OCI-LY7 (cell line): ENCODE measurements at regions not wholly inside any gene's neighbourhood (a gene's known extent, or its start where the extent isn't known, plus 50 kb on each side); places are given as distances from the start of the nearest gene placed in this dataset.

Experiments used
- BruUV-seq: library from RNA; stranded (reverse); fragments of 400-500 nt; replicated peaks from 2 replicates; lab custom pipeline; 2021; lab: Mats Ljungman, UMichigan
- CTCF ChIA-PET: fragments of 300-600 bp; sonication (Branson Sonifier 250); formaldehyde crosslinking; loops from one replicate; lab custom pipeline; 2022; ENCODE audit warnings: antibody characterized with exemption; ENCODE audit not compliant: unreplicated experiment; lab: Charles Lee
- POLR2A ChIA-PET: fragments of 300-600 bp; sonication (Branson Sonifier 250); formaldehyde crosslinking; loops from one replicate; lab custom pipeline; 2022; ENCODE audit warnings: antibody characterized with exemption; lab: Charles Lee
- DNase-seq: peaks from one replicate; pipeline ENCODE4 v3.0.0-alpha.2; 2015; ENCODE audit warnings: low spot score
- H2AFZ ChIP-seq: fragments of 200-600 bp; sonication (generic), shearing (Covaris generic); 2 replicates; pipeline ENCODE4 v1.6.1; 2014; ENCODE audit warnings: mild to moderate bottlenecking, antibody characterized with exemption, low read length, moderate library complexity
- H3K27ac ChIP-seq: fragments of 200-600 bp; sonication (generic); 2 replicates; pipeline ENCODE4 v1.5.1; 2014; ENCODE audit warnings: mixed run types, low read depth, mild to moderate bottlenecking, moderate library complexity, low read length, inconsistent platforms; ENCODE audit not compliant: poor library complexity, severe bottlenecking
- H3K36me3 ChIP-seq: fragments of 200-600 bp; sonication (generic); 2 replicates; pipeline ENCODE4 v1.6.1; 2014; ENCODE audit warnings: mild to moderate bottlenecking, antibody characterized with exemption, low read length, moderate library complexity, mixed read lengths; ENCODE audit not compliant: insufficient read depth
- H3K4me1 ChIP-seq: fragments of 200-600 bp; sonication (generic); 2 replicates; pipeline ENCODE4 v1.5.1; 2014; ENCODE audit warnings: mild to moderate bottlenecking, low read length; ENCODE audit not compliant: insufficient read depth, poor library complexity, severe bottlenecking
- H3K4me2 ChIP-seq: fragments of 200-600 bp; sonication (generic); 2 replicates; pipeline ENCODE4 v1.6.1; 2014; ENCODE audit warnings: mild to moderate bottlenecking, low read length
- H3K4me3 ChIP-seq: fragments of 200-600 bp; sonication (generic); 2 replicates; pipeline ENCODE4 v1.5.1; 2014; ENCODE audit warnings: mild to moderate bottlenecking, low read depth, low read length; ENCODE audit not compliant: poor library complexity, severe bottlenecking
- H3K79me2 ChIP-seq: fragments of 200-600 bp; sonication (generic); 2 replicates; pipeline ENCODE4 v1.6.1; 2016; ENCODE audit warnings: low read depth, mild to moderate bottlenecking, low read length, moderate library complexity, mixed read lengths; ENCODE audit not compliant: insufficient read depth
- H3K9me2 ChIP-seq: fragments of 200-600 bp; sonication (generic); 2 replicates; pipeline ENCODE4 v1.6.1; 2016; ENCODE audit warnings: mild to moderate bottlenecking, low read length, mixed read lengths; ENCODE audit not compliant: insufficient read depth
- H3K9me3 ChIP-seq: fragments of 200-600 bp; sonication (generic); 2 replicates; pipeline ENCODE4 v1.6.1; 2014; ENCODE audit warnings: mild to moderate bottlenecking, mixed run types, low read length, mixed read lengths
- H4K20me1 ChIP-seq: fragments of 200-600 bp; sonication (generic); 2 replicates; pipeline ENCODE4 v1.6.1; 2014; ENCODE audit warnings: mild to moderate bottlenecking, antibody characterized with exemption, low read length, moderate library complexity, mixed read lengths; ENCODE audit not compliant: insufficient read depth
- EZH2phosphoT487 ChIP-seq: fragments of 200-600 bp; sonication (generic); IDR thresholded peaks from 2 replicates; pipeline ENCODE4 v1.6.1; 2018; ENCODE audit warnings: low read depth, borderline replicate concordance, mild to moderate bottlenecking, mixed run types, antibody characterized with exemption, low read length, moderate library complexity, mixed read lengths
- intact Hi-C: fragments of 100-400 bp; cut with micrococcal nuclease; formaldehyde crosslinking; loops from one replicate; pipeline ENCODE4 v1.10.0; 2022; ENCODE audit not compliant: unreplicated experiment
- TF ChIP-seq, protein P1 (sequence below): fragments of 200-600 bp; sonication (generic); conservative IDR thresholded peaks from 2 replicates; pipeline ENCODE4 v1.5.1; 2014; ENCODE audit warnings: mild to moderate bottlenecking, antibody characterized with exemption, low read length, moderate library complexity, mixed read lengths

GRCh38 chr2:215668378-215668775 is 232.5 kb upstream of the FN1 start:
- DNase-seq = no peak
- BruUV-seq = no TSS peak
- Histone ChIP-seq H3K36me3 (no peaks in the 10 kb centered on the region), H3K4me3 (no peak overlapping the region), H2AFZ (no peak overlapping the region), H3K4me2 (no peak overlapping the region), H3K27ac (no peak overlapping the region), H3K9me2 (no peaks in the 10 kb centered on the region), H3K4me1 (no peaks in the 10 kb centered on the region), H4K20me1 (no peaks in the 10 kb centered on the region), H3K79me2 (no peaks in the 10 kb centered on the region), H3K9me3 (no peaks in the 10 kb centered on the region)
- intact Hi-C loops = no loop called here
- ChIA-PET CTCF (no interaction called here), POLR2A (no interaction called here)
- TF ChIP-seq, protein P1, sequence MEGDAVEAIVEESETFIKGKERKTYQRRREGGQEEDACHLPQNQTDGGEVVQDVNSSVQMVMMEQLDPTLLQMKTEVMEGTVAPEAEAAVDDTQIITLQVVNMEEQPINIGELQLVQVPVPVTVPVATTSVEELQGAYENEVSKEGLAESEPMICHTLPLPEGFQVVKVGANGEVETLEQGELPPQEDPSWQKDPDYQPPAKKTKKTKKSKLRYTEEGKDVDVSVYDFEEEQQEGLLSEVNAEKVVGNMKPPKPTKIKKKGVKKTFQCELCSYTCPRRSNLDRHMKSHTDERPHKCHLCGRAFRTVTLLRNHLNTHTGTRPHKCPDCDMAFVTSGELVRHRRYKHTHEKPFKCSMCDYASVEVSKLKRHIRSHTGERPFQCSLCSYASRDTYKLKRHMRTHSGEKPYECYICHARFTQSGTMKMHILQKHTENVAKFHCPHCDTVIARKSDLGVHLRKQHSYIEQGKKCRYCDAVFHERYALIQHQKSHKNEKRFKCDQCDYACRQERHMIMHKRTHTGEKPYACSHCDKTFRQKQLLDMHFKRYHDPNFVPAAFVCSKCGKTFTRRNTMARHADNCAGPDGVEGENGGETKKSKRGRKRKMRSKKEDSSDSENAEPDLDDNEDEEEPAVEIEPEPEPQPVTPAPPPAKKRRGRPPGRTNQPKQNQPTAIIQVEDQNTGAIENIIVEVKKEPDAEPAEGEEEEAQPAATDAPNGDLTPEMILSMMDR = no peak
- no peak for TF ChIP-seq EZH2phosphoT487

DNA sequence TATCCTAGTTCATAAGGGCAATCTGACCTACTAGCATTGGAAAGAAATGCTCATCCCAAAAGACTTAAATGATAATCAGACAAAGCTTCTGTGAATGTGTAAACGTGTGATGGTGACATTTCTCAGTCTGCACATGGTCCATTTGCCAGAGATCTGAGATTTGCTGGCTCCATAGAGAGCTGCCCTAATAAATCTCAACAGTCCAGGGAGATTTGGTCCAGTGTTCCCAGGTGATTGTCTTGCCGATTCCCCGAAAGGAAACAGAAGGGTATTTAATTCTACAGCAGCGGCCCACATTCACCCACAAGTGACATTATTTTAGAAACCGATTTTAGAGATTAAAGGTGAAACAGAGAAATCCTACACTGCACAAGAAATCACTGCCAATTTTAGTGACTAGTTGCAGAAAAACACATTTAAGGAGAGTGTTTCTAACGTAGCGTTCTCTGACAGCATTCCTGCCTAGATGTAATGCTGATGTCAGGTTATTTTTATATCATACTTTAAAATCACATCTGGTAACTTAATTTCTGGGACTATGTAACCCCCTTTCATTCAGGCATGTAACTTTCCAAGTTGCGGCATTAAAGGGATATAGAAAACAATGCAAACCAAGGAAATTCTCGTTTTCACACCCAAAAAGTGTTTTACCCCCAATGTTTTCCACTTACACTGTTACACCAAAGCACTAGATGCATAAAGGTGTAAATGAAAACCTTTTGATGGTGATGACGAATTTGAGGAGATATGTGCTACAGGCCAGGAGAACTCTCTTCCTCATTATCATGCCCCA is 231.9 kb upstream of the FN1 start:
- CTCF ChIA-PET = no interaction called here
- no peaks in the 10 kb centered on the region for H4K20me1 ChIP-seq
- no peaks in the 10 kb centered on the region for H3K36me3 ChIP-seq
- no peaks in the 10 kb centered on the region for H3K4me1 ChIP-seq
- no peaks in the 10 kb centered on the region for H3K79me2 ChIP-seq
- no peaks in the 10 kb centered on the region for H3K9me3 ChIP-seq
- BruUV-seq = no TSS peak
- intact Hi-C loops = no loop called here
- H3K9me2 ChIP-seq = no peaks in the 10 kb centered on the region
- no peak overlapping the region for H3K27ac ChIP-seq
- no peak overlapping the region for H3K4me3 ChIP-seq
- DNase-seq = no peak
- POLR2A ChIA-PET = no interaction called here
- TF ChIP-seq, protein P1 = no peak
- no peak for TF ChIP-seq EZH2phosphoT487
- H3K4me2 ChIP-seq = no peak overlapping the region
- no peak overlapping the region for H2AFZ ChIP-seq

GRCh38 chr2:215664847-215665525 is 229.1 kb upstream of the FN1 start:
- TF ChIP-seq EZH2phosphoT487 = no peak
- TF ChIP-seq, protein P1 = no peak
- DNase-seq = no peak
- Histone ChIP-seq H3K36me3 (no peaks in the 10 kb centered on the region), H3K9me3 (no peaks in the 10 kb centered on the region), H4K20me1 (no peaks in the 10 kb centered on the region), H3K4me1 (no peaks in the 10 kb centered on the region), H3K4me2 (no peak overlapping the region), H2AFZ (no peak overlapping the region), H3K27ac (no peak overlapping the region), H3K79me2 (no peaks in the 10 kb centered on the region), H3K9me2 (no peaks in the 10 kb centered on the region), H3K4me3 (no peak overlapping the region)
- intact Hi-C loops = no loop called here
- ChIA-PET CTCF (no interaction called here), POLR2A (interaction anchor here (1.4 kb wide), 1 partner anchor 12 kb away, joined by 3 read pairs; no protein-coding TSS in a partner anchor)
- no TSS peak for BruUV-seq
